HT-29 (cell line): ENCODE measurements at regions not wholly inside any gene's neighbourhood (a gene's known extent, or its start where the extent isn't known, plus 50 kb on each side); places are given as distances from the start of the nearest gene placed in this dataset.
"Not testable (repeated sequence)": the region's sequence is repeated elsewhere in the genome, so short reads cannot be mapped to it uniquely, and the experiment has no call there.

ENCODE experiments used
- DNase-seq: peaks from one replicate; pipeline ENCODE4 v3.0.0-alpha.2; 2015; ENCODE audit warnings: low spot score

DNA sequence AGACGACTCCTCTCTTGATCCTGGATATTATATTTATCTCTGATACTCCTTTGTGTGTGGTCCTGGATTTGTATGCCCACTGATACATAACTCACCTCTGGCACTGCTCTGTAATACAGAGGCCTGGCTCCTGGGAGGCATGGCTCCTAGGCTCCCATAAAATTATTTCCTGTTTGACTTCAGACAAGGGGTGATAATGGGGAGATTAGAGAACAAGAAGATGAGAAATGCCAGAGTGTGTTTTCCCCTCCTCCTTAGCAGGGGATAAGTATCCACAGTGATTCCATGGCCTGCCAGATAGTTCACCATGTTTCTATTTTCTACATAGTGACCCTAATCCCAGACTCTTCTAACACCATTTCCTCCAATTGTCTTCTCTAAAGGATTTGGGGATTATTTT, 165.7 kb upstream of the PLSCR5 start:
- DNase-seq = no peak

DNA sequence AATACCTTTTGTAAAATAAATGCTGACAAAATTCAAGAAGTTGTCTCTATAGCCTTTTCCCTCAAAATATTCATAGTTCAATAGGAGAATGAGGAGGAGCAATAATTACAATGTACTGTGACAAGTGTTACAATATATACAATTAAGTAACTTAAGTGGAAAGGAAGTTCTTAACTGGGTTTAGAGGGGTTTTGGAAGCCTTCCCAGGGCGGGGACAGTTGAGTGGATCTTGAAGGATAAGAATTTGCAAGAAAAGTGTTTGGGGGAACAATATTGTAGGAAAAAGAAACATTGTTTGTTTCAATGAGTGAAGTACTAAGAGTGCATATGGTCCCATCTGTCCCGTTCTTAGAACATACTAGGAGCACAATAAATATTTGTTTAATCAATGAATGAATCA, 165.2 kb upstream of the PLSCR5 start:
- DNase-seq = no peak

DNA sequence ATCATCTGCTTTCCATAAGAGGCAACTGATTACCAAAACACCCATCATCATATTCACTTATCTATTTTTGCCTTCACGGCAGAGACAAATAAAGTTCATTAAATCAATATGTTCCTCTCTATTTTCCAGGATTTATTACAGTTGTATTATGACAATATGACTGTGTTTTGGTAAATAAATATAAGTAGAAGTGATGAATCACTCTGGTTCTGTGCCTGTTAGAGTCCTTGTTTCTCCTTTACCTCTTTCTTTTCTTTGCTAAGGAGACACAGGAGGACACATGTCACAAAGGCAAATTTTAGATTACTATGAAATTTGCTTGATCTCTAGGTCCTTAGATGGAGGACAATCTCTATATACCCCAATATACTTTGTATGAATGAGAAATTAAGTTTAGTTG, 152.6 kb upstream of the PLSCR5 start:
- no peak for DNase-seq

DNA sequence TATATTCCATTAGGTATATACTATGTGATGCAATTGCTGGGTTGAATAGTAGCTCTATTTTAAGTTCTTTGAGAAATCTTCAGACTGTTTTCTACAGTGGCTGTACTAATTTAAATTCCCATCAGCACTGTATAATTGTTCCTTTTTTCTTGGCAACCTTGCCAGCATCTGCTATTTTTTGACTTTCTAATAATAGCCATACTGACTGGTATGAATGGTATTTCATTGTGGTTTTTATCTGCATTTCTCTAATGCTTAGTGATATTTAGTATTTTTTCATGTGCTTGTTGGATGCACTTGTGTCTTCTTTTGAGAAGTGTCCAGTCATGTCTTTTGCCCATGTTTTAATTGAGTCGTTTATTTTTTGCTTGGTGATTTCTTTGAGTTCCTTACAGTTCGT, 145.1 kb upstream of the PLSCR5 start:
- no peak for DNase-seq

DNA sequence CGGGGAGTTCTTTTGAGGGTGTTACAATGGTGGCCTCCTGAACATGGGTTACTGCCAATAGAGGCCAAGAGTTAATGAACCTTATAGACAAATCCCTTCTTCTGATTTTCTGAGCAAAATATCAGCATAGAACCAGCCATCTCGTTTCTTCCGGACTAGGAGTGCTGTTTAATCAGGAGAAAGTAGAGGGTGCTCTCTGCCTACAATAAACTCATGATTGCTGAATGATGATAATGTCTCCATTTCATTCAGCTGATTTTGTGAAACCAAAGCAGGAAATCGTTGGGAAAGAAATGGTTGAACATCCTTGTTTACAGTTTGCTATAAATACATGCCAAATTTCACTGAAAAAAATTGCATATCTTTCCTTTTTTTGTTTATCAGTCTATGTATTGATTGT, 142.8 kb upstream of the PLSCR5 start:
- no peak for DNase-seq

DNA sequence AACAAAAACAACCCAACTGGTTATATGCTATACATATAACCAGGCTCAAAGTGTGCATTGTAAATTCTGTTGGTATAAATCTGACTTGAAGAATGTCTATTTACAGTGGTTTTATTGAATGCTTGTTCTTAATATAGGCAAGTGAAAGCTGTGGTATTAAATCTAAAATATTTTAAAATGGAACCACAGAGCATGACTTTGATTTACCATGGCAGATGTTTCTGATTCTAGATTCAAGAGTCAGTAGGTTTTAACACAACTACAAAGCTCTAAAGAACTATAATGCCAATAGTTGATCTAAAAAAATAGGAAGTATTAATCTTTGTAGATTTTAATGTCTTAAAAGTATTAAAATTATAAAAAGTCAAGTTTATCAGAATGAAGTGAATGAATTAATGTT, 141.9 kb upstream of the PLSCR5 start:
- no peak for DNase-seq

DNA sequence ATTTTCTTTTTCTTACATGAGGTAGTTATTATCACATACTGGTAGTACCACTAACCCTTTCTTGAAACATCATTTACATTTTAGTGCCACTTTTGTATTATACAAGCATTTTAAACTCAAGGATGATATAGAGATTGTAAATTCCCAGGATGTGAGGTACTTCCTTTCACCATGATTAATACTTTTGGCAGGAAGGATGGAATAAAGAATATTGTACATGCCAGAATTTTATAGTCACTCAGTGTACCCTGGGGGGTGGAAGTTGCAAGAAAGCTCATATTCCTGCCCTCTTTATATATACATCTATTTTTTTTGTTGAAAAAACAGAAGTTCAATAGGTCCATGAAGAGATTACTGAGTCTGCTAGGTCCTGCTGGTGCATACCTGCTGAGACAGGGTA, 141.0 kb upstream of the PLSCR5 start:
- DNase-seq = no peak

DNA sequence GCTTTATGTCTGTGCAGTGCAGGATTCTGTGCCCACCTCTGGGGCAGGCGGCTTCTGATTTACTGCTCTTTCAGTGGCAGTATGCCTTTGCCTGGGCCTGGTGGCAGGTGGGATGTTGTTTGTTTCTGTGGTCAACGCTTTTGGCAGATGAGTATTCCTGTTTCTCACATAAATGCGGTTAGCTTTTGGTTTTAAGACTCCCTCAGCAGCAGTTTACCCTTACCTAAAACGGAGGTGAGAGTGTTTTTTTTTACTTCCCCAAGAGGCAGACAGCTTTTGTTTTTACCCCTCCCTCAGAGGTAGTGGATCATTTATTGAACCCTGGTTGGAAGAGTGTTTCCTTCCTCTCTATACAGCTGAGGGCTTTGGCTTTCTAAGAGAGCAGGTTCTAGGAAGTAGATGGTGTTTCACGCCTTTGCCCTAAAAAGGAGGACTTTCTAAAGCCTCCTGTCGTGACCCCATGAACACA, 134.1 kb upstream of the PLSCR5 start:
- no peak for DNase-seq

DNA sequence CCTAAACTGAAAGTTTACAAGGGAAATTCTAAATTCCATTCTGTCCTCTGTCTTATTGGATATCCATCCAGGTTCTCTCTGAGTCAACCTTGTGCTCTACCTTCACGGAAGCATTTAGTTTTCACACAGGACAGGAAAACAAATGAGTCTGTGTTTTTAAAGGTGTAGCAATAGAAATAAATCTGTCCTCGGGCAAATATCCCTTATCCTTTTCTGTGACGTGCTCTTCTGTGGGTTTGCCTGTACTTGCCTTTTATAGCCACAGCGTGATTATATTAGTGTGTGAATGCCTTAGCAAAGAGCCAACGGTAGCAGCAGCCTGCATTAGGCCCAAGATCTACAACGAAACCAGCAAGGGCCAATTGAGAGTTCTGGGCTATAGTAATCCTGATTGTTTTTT, 127.2 kb upstream of the PLSCR5 start:
- DNase-seq = no peak

DNA sequence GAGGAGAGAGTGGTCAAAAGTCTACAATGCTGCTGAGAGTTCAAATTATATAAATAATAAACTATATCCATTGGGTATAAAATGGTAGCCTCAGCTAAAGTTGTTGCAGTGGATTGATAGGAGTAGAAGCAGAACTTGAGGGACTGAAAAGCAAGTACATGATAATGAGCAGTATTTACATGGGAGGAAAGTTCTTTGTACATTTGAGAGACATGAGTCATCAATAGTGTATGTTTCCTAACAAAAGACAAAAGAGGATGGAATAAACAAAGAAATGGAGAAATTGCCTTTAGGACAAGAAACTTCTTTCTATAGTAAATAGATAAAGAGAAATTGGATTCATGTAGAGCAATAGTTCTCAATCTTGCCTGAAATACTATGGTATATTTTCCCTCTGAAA, 110.0 kb upstream of the PLSCR5 start:
- DNase-seq = no peak

DNA sequence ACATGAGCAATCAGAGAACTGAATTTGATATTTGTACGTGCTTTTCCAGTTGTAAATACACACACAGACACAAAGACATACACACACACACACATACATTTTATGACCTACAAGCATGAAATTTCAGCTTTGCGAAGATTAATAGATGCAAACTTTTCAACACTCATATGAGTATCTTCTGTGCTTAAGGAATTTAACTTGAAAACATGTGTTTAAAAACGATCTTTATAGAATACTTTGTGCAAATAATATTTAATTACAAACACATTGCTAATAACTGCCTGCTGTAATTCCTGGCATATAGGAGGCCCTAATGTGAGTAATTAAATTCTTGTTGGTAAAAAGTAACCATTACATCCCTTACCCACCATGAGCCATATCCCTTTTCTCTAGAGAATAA, 107.7 kb upstream of the PLSCR5 start:
- no peak for DNase-seq

DNA sequence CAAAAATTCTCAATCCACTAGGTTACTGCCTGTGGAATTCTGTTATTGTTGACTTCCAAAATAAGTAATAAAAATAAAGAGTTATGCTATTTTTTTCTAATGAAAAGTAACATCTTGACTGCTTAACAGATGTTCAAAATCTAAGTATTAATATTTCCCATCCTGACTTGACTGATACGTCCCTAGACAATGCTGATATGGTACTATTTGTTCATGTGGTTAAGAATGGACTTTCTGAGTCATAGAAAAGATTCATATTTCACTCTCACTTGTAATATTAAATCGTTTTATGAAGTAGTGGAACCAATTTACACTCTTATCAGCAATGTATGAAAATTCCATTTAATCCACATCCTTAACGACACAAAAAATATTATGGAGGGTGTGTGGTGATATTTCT, 104.8 kb upstream of the PLSCR5 start:
- no peak for DNase-seq

DNA sequence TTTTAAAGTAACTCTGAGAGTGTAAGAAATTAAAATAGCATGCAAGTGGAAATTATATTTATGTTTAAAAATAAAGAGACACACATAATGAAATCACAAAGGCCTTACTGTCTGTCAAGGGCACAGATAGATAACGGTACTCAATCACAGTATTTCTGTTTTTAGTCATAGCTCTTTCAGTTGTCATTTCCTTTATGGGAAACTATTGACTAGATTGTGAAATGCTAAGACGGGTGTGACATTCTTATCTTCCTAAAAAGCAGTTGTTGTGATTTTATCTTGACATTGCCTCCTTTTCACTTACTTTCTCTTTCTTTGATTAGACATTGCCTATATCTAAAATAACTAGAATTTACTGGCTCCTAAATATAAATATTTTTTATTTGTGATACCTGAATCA, 100.1 kb upstream of the PLSCR5 start:
- no peak for DNase-seq

DNA sequence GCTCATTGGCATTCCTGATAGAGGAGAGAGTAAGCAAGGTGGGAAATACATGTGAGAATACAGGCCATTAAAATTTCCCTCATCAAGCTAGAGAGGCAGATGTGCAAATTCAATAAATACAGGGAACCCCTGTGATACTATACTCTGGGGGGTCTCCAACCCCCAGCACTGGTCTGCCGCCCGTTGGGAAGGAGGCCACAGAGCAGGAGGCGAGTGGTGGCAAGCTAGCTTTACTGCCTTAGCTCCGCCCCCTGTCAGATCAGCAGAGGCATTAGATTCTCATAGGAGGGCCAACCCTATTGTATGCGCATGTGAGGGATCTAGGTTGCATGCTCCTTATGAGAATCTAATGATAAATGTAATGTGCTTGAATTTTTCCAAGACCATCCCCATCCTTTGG, 97.1 kb upstream of the PLSCR5 start:
- DNase-seq = no peak

DNA sequence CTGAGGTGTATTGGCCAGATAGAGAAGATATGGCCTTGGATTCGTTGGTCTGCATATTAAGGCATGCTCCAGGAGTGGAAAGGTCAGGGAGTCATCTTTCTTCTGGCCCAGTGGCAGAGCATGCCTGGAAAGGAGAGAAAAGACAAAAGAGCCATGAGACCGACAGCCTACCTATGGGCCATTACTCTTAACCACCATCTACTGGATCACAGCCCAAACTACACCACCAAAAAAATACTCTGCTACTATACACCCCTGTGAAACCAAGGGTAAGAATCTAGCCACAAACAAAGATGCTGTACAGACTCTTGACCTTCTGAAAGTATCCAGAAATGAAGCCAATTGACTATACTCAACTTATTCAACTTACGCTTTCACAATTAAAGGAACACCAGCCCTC, 96.1 kb upstream of the PLSCR5 start:
- no peak for DNase-seq

DNA sequence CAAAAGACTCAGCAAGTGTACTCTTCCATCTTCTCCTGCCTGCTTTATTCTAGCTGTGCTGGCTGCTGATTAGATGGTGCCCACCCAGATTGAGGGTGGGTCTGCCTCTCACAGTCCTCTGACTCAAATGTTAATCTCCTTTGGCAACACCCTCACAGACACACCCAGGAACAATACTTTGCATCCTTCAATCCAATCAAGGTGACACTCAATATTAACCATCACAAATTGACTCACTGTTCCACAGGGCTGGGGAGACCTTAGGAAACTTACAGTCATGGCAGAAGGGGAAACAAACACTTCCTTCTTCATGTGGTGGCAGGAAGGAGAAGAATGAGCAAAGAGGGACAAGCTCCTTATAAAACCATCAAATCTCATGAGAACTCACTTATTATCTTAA, 94.9 kb upstream of the PLSCR5 start:
- not testable (repeated sequence) for DNase-seq

DNA sequence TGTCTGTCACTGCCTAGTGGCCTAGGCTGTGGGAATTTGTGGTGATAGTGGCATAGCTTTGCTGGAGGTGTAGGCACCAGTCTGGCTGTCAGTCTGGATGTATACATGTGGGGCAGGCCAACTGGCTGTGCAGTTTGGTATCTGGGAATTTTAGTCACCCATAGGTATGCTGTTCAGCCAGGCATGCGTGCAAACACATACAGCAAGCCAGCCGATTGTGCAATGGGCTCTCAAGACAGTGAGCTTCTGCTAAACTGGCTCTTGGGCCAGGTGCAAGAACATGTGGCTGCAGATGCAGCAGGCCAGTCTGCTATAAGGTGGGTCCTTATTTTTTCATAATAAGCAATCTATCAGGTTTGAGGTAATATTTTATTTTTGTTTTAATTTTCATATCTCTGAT, 87.1 kb upstream of the PLSCR5 start:
- no peak for DNase-seq

DNA sequence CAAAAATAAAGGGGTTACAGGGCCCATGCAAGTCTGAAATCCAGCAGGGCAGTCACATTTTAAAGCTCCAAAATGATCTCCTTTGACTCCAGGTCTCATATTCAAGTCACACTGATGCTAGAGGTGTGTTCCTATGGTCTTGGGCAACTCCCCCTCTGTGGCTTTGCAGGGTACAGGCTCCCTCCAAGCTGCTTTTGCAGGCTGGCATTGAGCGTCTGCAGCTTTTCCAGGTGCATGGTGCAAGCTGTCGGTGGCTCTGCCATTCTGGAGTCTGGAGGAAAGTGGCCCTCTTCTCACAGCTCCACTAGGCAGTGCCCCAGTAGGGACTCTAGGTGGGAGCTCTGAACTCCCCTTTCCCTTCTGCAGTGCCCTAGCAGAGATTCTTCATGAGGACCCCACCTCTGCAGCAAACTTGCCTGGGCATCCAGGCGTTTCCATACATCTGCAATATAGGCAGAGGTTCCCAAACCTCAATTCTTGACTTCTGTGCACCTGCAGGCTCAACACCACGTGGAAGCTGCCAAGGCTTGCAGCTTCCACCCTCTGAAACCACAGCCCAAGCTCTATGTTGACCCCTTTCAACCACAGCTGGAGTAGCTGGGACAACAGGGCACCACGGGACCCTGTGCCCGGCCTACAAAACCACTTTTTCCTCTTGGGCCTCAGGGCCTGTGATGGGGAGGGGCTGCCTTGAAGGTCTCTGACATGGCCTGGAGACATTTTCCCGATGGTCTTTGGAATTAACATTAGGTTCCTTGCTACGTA, 80.1 kb upstream of the PLSCR5 start:
- no peak for DNase-seq

DNA sequence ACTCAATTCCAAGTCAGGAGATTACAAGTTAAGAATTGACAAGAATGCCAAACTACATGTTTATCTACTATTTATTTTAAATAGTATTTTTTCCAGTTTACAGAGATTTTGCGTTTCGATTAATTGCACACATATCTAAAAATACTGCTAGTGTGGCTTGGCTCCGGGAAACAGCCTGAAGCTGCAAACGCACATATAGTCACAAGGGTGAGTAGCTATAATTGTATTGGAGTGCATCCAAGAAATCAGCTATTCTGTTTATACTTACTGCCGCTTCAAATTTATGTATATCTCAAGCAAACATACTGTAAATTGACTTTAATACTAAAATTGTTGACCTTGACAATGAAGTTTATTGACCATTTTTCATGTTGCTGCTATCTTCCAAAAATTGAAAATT, 77.0 kb upstream of the PLSCR5 start:
- no peak for DNase-seq

DNA sequence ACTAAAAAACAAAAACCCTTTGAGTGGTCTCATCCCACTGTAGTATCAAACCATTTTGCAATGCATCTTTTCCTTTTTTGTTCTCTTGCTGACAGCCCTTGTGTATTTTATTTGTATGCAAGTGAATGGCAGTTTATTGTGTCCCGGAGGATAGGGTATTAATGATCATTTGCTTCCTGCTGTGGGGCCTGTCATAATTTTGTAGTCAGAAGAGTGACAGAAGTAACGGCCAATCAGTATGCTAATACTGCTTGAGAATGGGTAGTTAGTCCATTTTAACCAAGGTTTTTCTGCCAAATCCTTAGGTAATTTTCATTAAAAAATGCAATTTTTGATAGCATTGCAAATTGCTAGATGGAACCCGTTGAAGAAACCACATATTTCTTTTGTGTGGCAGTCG, 75.5 kb upstream of the PLSCR5 start:
- DNase-seq = no peak

DNA sequence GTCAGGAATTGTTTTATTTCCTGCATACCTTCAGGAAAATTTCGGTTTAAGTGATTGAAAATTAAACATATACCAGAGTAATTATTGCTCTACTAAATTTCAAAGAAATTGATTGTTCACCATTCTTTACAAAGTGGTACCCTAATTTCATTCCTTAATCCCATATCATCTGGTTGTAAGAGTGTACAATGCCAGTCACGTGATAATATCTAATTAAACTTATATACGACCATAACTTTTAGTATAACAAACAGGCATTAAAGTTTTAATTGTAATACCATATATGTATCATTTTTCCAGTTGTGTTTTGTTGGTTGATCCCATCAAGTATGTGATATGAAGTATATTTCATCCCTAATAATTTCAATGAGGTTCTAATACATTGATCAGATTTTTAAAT, 74.8 kb upstream of the PLSCR5 start:
- no peak for DNase-seq

DNA sequence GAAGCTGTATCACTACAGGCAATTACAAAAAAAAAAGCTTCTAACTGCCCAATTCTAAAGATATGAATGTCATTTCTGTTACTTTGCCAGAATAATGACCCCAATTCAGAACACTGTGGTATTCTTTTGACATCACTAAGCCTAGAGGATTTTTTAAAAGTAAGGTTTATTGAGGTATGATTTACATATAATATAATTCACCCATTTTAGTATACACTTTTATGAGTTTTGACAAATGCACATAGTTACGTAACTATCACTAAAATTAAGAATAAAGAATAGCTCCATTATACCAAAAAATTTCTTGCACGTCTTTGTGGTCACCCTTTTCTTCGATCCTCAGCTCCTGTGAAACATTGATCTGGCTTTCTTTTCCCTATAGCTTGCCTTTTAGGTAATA, 74.0 kb upstream of the PLSCR5 start:
- no peak for DNase-seq

DNA sequence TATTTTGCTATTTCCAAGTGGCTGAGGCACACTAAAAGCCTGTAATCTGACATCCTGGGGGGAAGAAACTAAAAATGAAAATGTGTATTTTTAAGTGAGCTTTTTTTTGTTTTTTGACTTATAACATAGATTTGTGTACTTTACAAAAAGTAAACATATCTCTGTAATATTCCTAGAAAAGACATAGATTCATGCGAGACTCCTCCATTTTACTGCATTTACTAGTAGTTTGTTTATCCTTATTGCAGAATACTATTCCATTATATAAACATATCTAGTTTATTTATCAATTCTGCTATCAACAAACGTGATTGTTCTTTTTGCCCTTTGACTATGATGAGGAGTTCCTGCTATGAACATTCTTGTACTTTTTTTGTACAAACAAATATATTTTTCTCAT, 67.8 kb upstream of the PLSCR5 start:
- DNase-seq = no peak

DNA sequence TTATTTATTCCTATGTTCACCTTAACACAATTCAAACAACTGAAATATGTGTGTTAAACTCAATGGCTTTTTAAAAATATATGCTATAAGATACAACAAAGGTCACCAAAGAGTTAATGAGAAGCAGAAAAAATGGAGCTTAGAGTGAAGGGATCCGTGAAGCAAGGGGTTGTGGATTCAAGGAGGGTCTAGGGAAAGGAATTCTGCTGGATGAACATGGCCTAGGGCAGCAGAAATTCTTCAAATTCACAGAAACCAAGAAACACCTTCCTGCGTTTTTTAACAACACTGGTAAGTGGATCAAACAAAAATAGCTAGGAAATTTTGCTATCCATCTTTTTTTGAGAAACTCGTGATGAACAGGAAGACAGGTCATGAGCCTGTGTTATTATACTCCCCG, 59.3 kb upstream of the PLSCR5 start:
- no peak for DNase-seq
